ENCODE measurements at regions not wholly inside any gene's neighbourhood (a gene's known extent, or its start where the extent isn't known, plus 50 kb on each side); places are given as distances from the start of the nearest gene placed in this dataset.

DNA sequence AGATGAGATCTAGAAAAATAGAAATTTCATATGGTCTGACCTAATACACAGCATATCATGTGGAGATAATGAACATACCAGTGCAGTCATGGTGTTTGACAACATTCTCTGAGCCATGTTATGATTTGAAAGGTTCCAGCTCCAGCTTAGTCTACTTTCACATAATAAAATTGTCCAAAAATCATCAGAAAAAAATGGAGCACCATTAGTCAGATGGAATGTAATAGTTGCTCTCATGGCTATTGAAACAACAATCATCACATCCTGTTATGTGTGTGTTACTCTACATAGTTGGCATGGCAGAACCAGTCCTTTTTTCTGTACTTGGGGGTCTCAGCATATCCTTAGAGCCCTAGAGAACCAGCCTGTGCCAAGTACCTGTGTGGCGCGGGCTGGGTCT, 678.9 kb upstream of the FANCL start:
- peaks cover 0 to 5% (median 0%) of the 10 kb centered on the region in 4 experiments; a peak in 1 of 7 replicates for H3K4me1 ChIP-seq (replicated peaks in 1 of 4; ENCODE audit: control insufficient read depth in 3 of 4, insufficient read depth in 4 of 4, low read length in 3 of 4)
- no peak overlapping the region for H3K4me2 ChIP-seq (ENCODE audit: insufficient read depth in 1 of 2, low read depth in 2 of 2, low read length in 2 of 2)
- no peak overlapping the region for H3K9ac ChIP-seq (replicated peaks in 1 of 4; ENCODE audit: extremely low read depth in 1 of 4, low read depth in 3 of 4, low read length in 3 of 4)
- ChIA-PET CTCF (ENCODE audit: partially characterized antibody) (interaction anchor here (0.7 to 1.0 kb wide), 2 partner anchors 64 to 1147 kb away, joined by 3 read pairs; no protein-coding TSS in a partner anchor), POLR2A (ENCODE audit: partially characterized antibody) (no interaction called here)
- no peak overlapping the region for H4K5ac ChIP-seq (ENCODE audit: insufficient read length, low read depth, low read length)
- no peaks in the 10 kb centered on the region for H3K27me3 ChIP-seq (replicated peaks in 1 of 4; ENCODE audit: control insufficient read depth in 3 of 4, extremely low read depth in 1 of 4, insufficient read depth in 3 of 4, low read length in 3 of 4)
- no peak overlapping the region for H3K56ac ChIP-seq (replicated peaks; ENCODE audit: insufficient read length, low read depth, low read length)
- H3K9me3 ChIP-seq (ENCODE audit: insufficient read depth in 2 of 2, low read depth in 1 of 2, low read length in 1 of 2): no peaks in the 10 kb centered on the region
- no peak for FAIRE-seq
- H4K20me1 ChIP-seq (replicated peaks in 1 of 2; ENCODE audit: control insufficient read depth in 1 of 2, insufficient read depth in 2 of 2, low read length in 2 of 2): no peaks in the 10 kb centered on the region
- H3K27ac ChIP-seq (ENCODE audit: low read depth, low read length): no peak overlapping the region
- H2BK12ac ChIP-seq (ENCODE audit: low read depth, low read length): no peak overlapping the region
- H4K8ac ChIP-seq (ENCODE audit: extremely low read depth, insufficient read depth, low read length): no peak overlapping the region
- no peaks in the 10 kb centered on the region for H3K79me2 ChIP-seq (ENCODE audit: control insufficient read depth in 1 of 2, insufficient read depth in 2 of 2, low read length in 2 of 2)
- H2AFZ ChIP-seq (ENCODE audit: low read length): no peak overlapping the region
- H4K91ac ChIP-seq (replicated peaks; ENCODE audit: insufficient read length, low read length): no peak overlapping the region
- H3K14ac ChIP-seq (ENCODE audit: insufficient read length): no peak overlapping the region
- no peak overlapping the region for H3K18ac ChIP-seq (ENCODE audit: extremely low read depth, low read length)
- no peak overlapping the region for H3K23ac ChIP-seq (ENCODE audit: insufficient read length)
- WGBS, 2 experiments (ENCODE audit: extremely low coverage in 1 of 2, insufficient coverage in 1 of 2, insufficient read length in 1 of 2, insufficient replicate concordance in 2 of 2, low coverage in 1 of 2, low lambda C conversion rate in 2 of 2, missing lambda C conversion rate in 1 of 2): 95% methylated on average over 2 of the region's 2 CpGs; no CpG with 5 or more reads in 1 of the 2 experiments
- H3K23me2 ChIP-seq (ENCODE audit: low read depth, low read length): no peaks in the 10 kb centered on the region
- H3K36me3 ChIP-seq (ENCODE audit: control insufficient read depth in 2 of 4, insufficient read depth in 4 of 4, low read length in 3 of 4): no peaks in the 10 kb centered on the region
- H2BK15ac ChIP-seq (ENCODE audit: low read length): no peak overlapping the region
- no peak overlapping the region for H3K4ac ChIP-seq (replicated peaks; ENCODE audit: insufficient read length, low read depth, low read length)
- DNase-seq (ENCODE audit: low read depth in 1 of 2, low spot score in 2 of 2): no peak
- no peak overlapping the region for H2AK5ac ChIP-seq (ENCODE audit: low read depth, low read length)
- no peak overlapping the region for H2BK120ac ChIP-seq (replicated peaks; ENCODE audit: low read depth, low read length)
- H3K4me3 ChIP-seq (ENCODE audit: extremely low read depth in 1 of 4, insufficient read depth in 2 of 4, low read depth in 3 of 4, low read length in 4 of 4): no peak overlapping the region
- H2BK20ac ChIP-seq (ENCODE audit: low read length): no peak overlapping the region
- H2BK5ac ChIP-seq (ENCODE audit: low read depth, low read length): no peak overlapping the region
- no peaks in the 10 kb centered on the region for H3K79me1 ChIP-seq (ENCODE audit: low read depth, low read length)
- TF ChIP-seq ZNF274 (IDR thresholded peaks at IDR 0.05; ENCODE audit: borderline replicate concordance, extremely low read depth, low read length) (no peak), SRF (IDR thresholded peaks at IDR 0.05; ENCODE audit: low read depth, low read length) (no peak), SP4 (IDR thresholded peaks at IDR 0.05; ENCODE audit: low read length) (no peak), CBX5 (IDR thresholded peaks at IDR 0.05; ENCODE audit: low read depth, low read length) (no peak), EGR1 (IDR thresholded peaks at IDR 0.05; ENCODE audit: borderline replicate concordance, low read depth, low read length) (no peak), RAD21 (IDR thresholded peaks at IDR 0.05 in 1 of 2, conservative IDR thresholded peaks at IDR 0.05 in 1 of 2; ENCODE audit: low read depth in 2 of 2, low read length in 2 of 2) (no peak), POLR2AphosphoS5 (IDR thresholded peaks at IDR 0.05; ENCODE audit: low read depth, low read length) (no peak), SP2 (IDR thresholded peaks at IDR 0.05; ENCODE audit: low read length) (no peak), BACH1 (IDR thresholded peaks at IDR 0.05; ENCODE audit: low read length) (no peak), YY1 (IDR thresholded peaks at IDR 0.05; ENCODE audit: low read depth, low read length) (no peak)
- TF ChIP-seq, protein P1, sequence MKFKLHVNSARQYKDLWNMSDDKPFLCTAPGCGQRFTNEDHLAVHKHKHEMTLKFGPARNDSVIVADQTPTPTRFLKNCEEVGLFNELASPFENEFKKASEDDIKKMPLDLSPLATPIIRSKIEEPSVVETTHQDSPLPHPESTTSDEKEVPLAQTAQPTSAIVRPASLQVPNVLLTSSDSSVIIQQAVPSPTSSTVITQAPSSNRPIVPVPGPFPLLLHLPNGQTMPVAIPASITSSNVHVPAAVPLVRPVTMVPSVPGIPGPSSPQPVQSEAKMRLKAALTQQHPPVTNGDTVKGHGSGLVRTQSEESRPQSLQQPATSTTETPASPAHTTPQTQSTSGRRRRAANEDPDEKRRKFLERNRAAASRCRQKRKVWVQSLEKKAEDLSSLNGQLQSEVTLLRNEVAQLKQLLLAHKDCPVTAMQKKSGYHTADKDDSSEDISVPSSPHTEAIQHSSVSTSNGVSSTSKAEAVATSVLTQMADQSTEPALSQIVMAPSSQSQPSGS (IDR thresholded peaks at IDR 0.05; ENCODE audit: low read length): no peak
